AG04450 (cell line): ENCODE measurements at regions not wholly inside any gene's neighbourhood (a gene's known extent, or its start where the extent isn't known, plus 50 kb on each side); places are given as distances from the start of the nearest gene placed in this dataset.

Source experiments
- CTCF ChIA-PET: fragments of 300-600, 350-600 bp; formaldehyde crosslinking; extraction: SDS; loops from one replicate; lab custom pipeline; 2022; ENCODE audit warnings: antibody characterized with exemption, inconsistent platforms; lab: Charles Lee
- POLR2A ChIA-PET: fragments of 350-600 bp; formaldehyde crosslinking; extraction: SDS; loops from one replicate; lab custom pipeline; 2021; ENCODE audit warnings: antibody characterized with exemption, inconsistent platforms; lab: Yijun Ruan, JAX
- DNase-seq: peaks from one replicate; pipeline ENCODE4 v3.0.0-alpha.2; 2011; ENCODE audit warnings: low read depth, low spot score
- H3K27ac ChIP-seq: one replicate; pipeline ENCODE4 v1.5.1; 2012; ENCODE audit warnings: low read depth, low read length, control low read depth
- H3K27me3 ChIP-seq: one replicate; pipeline ENCODE4 v1.6.0; 2012; ENCODE audit warnings: low read length; ENCODE audit not compliant: control insufficient read depth, insufficient read depth
- H3K4me3 ChIP-seq: 2 replicates; pipeline ENCODE4 v1.5.1; 2011; ENCODE audit warnings: mild to moderate bottlenecking, low read depth, low read length, control low read depth
- H3K9me3 ChIP-seq: 2 replicates; pipeline ENCODE4 v1.5.1; 2012; ENCODE audit warnings: low read length; ENCODE audit not compliant: control insufficient read depth, insufficient read depth
- CTCF ChIP-seq: IDR thresholded peaks from 2 replicates; pipeline ENCODE4 v1.5.1; 2011; ENCODE audit warnings: low read depth, low read length, control low read depth, inconsistent platforms

GRCh38 chr6:14543971-14544585 is 426.5 kb downstream of the CD83 start:
- Histone ChIP-seq H3K9me3 (no peaks in the 10 kb centered on the region), H3K4me3 (no peak overlapping the region), H3K27me3 (no peaks in the 10 kb centered on the region), H3K27ac (no peak overlapping the region)
- POLR2A ChIA-PET: no interaction called here
- CTCF ChIA-PET: no interaction called here
- TF ChIP-seq CTCF: no peak
- no peak for DNase-seq

- no peak overlapping the region for H3K4me3 ChIP-seq
- no peak for DNase-seq
- H3K27ac ChIP-seq: no peak overlapping the region
- H3K9me3 ChIP-seq: no peaks in the 10 kb centered on the region
- H3K27me3 ChIP-seq: no peaks in the 10 kb centered on the region
- POLR2A ChIA-PET: no interaction called here
- CTCF ChIA-PET: no interaction called here
- TF ChIP-seq CTCF: no peak
Measured at GRCh38 chr6:14544666-14545065, 427.1 kb downstream of the CD83 start.

- no peak for DNase-seq
Measured at GRCh38 chr6:14545496-14545895, 427.9 kb downstream of the CD83 start.

GRCh38 chr6:14546036-14546435 is 428.5 kb downstream of the CD83 start:
- no peak for DNase-seq
- TF ChIP-seq CTCF: no peak
- ChIA-PET POLR2A (no interaction called here), CTCF (no interaction called here)
- no peaks in the 10 kb centered on the region for H3K9me3 ChIP-seq
- no peaks in the 10 kb centered on the region for H3K27me3 ChIP-seq
- H3K4me3 ChIP-seq: no peak overlapping the region
- H3K27ac ChIP-seq: no peak overlapping the region

More at GRCh38 chr6:14545496-14545895, 427.9 kb downstream of the CD83 start:
- no peak for TF ChIP-seq CTCF
- Histone ChIP-seq H3K4me3 (no peak overlapping the region), H3K27ac (no peak overlapping the region), H3K27me3 (no peaks in the 10 kb centered on the region), H3K9me3 (no peaks in the 10 kb centered on the region)
- ChIA-PET CTCF (no interaction called here), POLR2A (no interaction called here)

GRCh38 chr6:14547284-14547998 is 429.9 kb downstream of the CD83 start:
- no peaks in the 10 kb centered on the region for H3K9me3 ChIP-seq
- no peak overlapping the region for H3K27ac ChIP-seq
- ChIA-PET POLR2A (no interaction called here), CTCF (no interaction called here)
- TF ChIP-seq CTCF: no peak
- H3K4me3 ChIP-seq: no peak overlapping the region
- no peaks in the 10 kb centered on the region for H3K27me3 ChIP-seq
- no peak for DNase-seq
